NT2/D1 (cell line): ENCODE measurements at regions not wholly inside any gene's neighbourhood (a gene's known extent, or its start where the extent isn't known, plus 50 kb on each side); places are given as distances from the start of the nearest gene placed in this dataset.

Source experiments
- SUZ12 ChIP-seq: IDR thresholded peaks from 2 replicates; pipeline ENCODE4 v1.6.1; 2011; ENCODE audit not compliant: insufficient read length, insufficient read depth; ENCODE audit errors: extremely low read depth
- YY1 ChIP-seq: IDR thresholded peaks from 2 replicates; pipeline ENCODE4 v1.6.1; 2011; ENCODE audit not compliant: insufficient read length, insufficient read depth

DNA sequence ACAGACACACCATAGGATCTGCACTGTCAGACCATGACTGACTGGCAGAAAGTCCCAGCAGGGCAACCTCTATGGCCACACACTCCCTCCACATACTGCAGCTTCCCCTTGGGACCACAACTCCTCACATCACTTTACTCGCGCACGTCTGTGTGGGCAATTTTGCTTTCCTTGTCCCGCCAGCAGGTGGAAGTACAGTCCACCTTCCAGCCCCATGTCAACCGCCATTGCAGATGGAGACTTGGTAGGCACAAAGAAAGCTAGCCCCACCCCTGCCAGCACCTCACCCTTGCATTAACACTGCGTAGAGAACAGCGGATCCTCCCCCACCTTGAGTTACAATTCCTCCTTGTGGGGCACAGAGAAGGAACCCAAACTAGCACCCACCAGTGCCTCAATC is 74.4 kb upstream of the NAP1L2 start:
- TF ChIP-seq YY1 (no peak), SUZ12 (no peak)
